ENCODE measurements at regions not wholly inside any gene's neighbourhood (a gene's known extent, or its start where the extent isn't known, plus 50 kb on each side); places are given as distances from the start of the nearest gene placed in this dataset.

DNA sequence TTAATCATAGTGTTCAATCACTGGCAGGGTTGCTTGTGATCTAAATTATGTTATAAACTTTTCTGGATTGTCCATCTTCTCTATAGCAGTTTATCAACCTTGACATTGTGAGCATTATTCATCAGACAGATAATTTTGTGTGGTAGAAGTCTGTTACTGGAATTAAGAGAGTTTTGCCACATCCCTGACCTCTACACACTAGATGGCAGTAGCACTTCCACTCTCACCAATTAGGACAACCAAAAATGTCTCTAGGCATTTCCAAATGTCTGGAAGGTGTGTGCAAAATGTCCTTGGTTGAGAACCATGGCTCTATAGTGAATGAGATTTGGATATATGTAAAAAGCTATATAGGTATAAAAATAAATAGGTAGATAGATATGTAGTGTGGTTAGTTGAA lies 324.1 kb upstream of the FAM47C start:
- no peak overlapping the region for H3K4me2 ChIP-seq (ENCODE audit: low read depth, low read length)
- DNase-seq = no peak
- H3K36me3 ChIP-seq (replicated peaks; ENCODE audit: insufficient read depth, low read length) = no peaks in the 10 kb centered on the region
- H3K27me3 ChIP-seq (replicated peaks; ENCODE audit: insufficient read depth, low read length) = no peaks in the 10 kb centered on the region
- no peak overlapping the region for H2AFZ ChIP-seq (ENCODE audit: low read length)
- no peaks in the 10 kb centered on the region for H3K79me2 ChIP-seq (ENCODE audit: low read length)
- H4K20me1 ChIP-seq (ENCODE audit: insufficient read depth, low read length) = no peaks in the 10 kb centered on the region
- no peaks in the 10 kb centered on the region for H3K9me2 ChIP-seq (replicated peaks; ENCODE audit: insufficient read depth, low read length)
- H3K4me1 ChIP-seq (ENCODE audit: low read length) = no peaks in the 10 kb centered on the region
- H3K27ac ChIP-seq (ENCODE audit: low read length) = no peak overlapping the region
- TF ChIP-seq CTCF (IDR thresholded peaks at IDR 0.05; ENCODE audit: low read length) (no peak), EZH2 (optimal IDR thresholded peaks at IDR 0.05; ENCODE audit: low read depth, low read length) (no peak), EZH2phosphoT487 (IDR thresholded peaks at IDR 0.05; ENCODE audit: low read length) (no peak)
- H3K4me3 ChIP-seq (ENCODE audit: low read length) = no peak overlapping the region
- no peaks in the 10 kb centered on the region for H3F3A ChIP-seq (ENCODE audit: insufficient read depth, low read length)
- H3K9me3 ChIP-seq (replicated peaks; ENCODE audit: insufficient read depth, low read length) = no peaks in the 10 kb centered on the region
- H3K9ac ChIP-seq (ENCODE audit: low read length) = no peak overlapping the region

GRCh38 chrX:36721990-36722389 lies 286.2 kb upstream of the FAM47C start:
- Histone ChIP-seq H3F3A (ENCODE audit: insufficient read depth, low read length) (no peaks in the 10 kb centered on the region), H3K9ac (ENCODE audit: low read length) (no peak overlapping the region), H3K79me2 (ENCODE audit: low read length) (no peaks in the 10 kb centered on the region), H3K9me2 (replicated peaks; ENCODE audit: insufficient read depth, low read length) (no peaks in the 10 kb centered on the region), H3K4me3 (ENCODE audit: low read length) (no peak overlapping the region), H3K4me2 (ENCODE audit: low read depth, low read length) (no peak overlapping the region), H2AFZ (ENCODE audit: low read length) (no peak overlapping the region), H3K9me3 (replicated peaks; ENCODE audit: insufficient read depth, low read length) (no peaks in the 10 kb centered on the region), H3K36me3 (replicated peaks; ENCODE audit: insufficient read depth, low read length) (no peaks in the 10 kb centered on the region), H4K20me1 (ENCODE audit: insufficient read depth, low read length) (no peaks in the 10 kb centered on the region), H3K4me1 (ENCODE audit: low read length) (no peaks in the 10 kb centered on the region), H3K27me3 (replicated peaks; ENCODE audit: insufficient read depth, low read length) (no peaks in the 10 kb centered on the region), H3K27ac (ENCODE audit: low read length) (no peak overlapping the region)
- TF ChIP-seq EZH2 (optimal IDR thresholded peaks at IDR 0.05; ENCODE audit: low read depth, low read length) (no peak), CTCF (IDR thresholded peaks at IDR 0.05; ENCODE audit: low read length) (no peak), EZH2phosphoT487 (IDR thresholded peaks at IDR 0.05; ENCODE audit: low read length) (no peak)
- no peak for DNase-seq

- Histone ChIP-seq H3K9ac (ENCODE audit: low read length) (no peak overlapping the region), H3K9me3 (replicated peaks; ENCODE audit: insufficient read depth, low read length) (no peaks in the 10 kb centered on the region), H3F3A (ENCODE audit: insufficient read depth, low read length) (no peaks in the 10 kb centered on the region), H3K4me2 (ENCODE audit: low read depth, low read length) (no peak overlapping the region), H3K9me2 (replicated peaks; ENCODE audit: insufficient read depth, low read length) (no peaks in the 10 kb centered on the region), H3K27ac (ENCODE audit: low read length) (no peak overlapping the region), H3K27me3 (replicated peaks; ENCODE audit: insufficient read depth, low read length) (no peaks in the 10 kb centered on the region), H3K4me1 (ENCODE audit: low read length) (no peaks in the 10 kb centered on the region), H3K79me2 (ENCODE audit: low read length) (no peaks in the 10 kb centered on the region), H4K20me1 (ENCODE audit: insufficient read depth, low read length) (no peaks in the 10 kb centered on the region), H3K4me3 (ENCODE audit: low read length) (no peak overlapping the region), H2AFZ (ENCODE audit: low read length) (no peak overlapping the region), H3K36me3 (replicated peaks; ENCODE audit: insufficient read depth, low read length) (no peaks in the 10 kb centered on the region)
- TF ChIP-seq EZH2 (optimal IDR thresholded peaks at IDR 0.05; ENCODE audit: low read depth, low read length) (no peak), CTCF (IDR thresholded peaks at IDR 0.05; ENCODE audit: low read length) (no peak), EZH2phosphoT487 (IDR thresholded peaks at IDR 0.05; ENCODE audit: low read length) (no peak)
- no peak for DNase-seq
These were observed 254.6 kb upstream of the FAM47C start for GRCh38 chrX:36753602-36754001.
